PFSK-1 (cell line): ENCODE measurements at regions not wholly inside any gene's neighbourhood (a gene's known extent, or its start where the extent isn't known, plus 50 kb on each side); places are given as distances from the start of the nearest gene placed in this dataset.

ENCODE experiments used
- FOXP2 ChIP-seq: optimal IDR thresholded peaks from 2 replicates; pipeline ENCODE3; 2011; ENCODE audit warnings: borderline replicate concordance, control low read depth, inconsistent platforms; ENCODE audit not compliant: insufficient read depth; ENCODE audit errors: extremely low read length, extremely low read depth
- POLR2AphosphoS5 ChIP-seq: IDR thresholded peaks from 2 replicates; pipeline ENCODE4 v1.6.1; 2012; ENCODE audit warnings: low read depth, mild to moderate bottlenecking, control low read depth, low read length, moderate library complexity
- REST ChIP-seq, 2 experiments: IDR thresholded peaks; 2 replicates each; pipeline versions ENCODE4 v1.6.1 to v1.8.0; 2011 to 2012; ENCODE audit warnings: low read depth in 2 of 2, low read length in 2 of 2, control low read depth in 1 of 2, inconsistent platforms in 1 of 2, mild to moderate bottlenecking in 1 of 2, moderate library complexity in 1 of 2; ENCODE audit not compliant: insufficient read depth in 1 of 2
- SIN3A ChIP-seq: IDR thresholded peaks from 2 replicates; pipeline ENCODE4 v1.6.1; 2012; ENCODE audit warnings: mild to moderate bottlenecking, low read length, moderate library complexity, borderline replicate concordance; ENCODE audit not compliant: insufficient read depth
- TAF1 ChIP-seq: IDR thresholded peaks from 2 replicates; pipeline ENCODE4 v1.6.1; 2012; ENCODE audit warnings: low read length, control low read depth, borderline replicate concordance; ENCODE audit not compliant: insufficient read depth

- TF ChIP-seq SIN3A (no peak), TAF1 (no peak), REST (IDR thresholded peaks at IDR 0.05; ENCODE audit: insufficient read depth in 1 of 2, low read depth in 2 of 2, low read length in 2 of 2) (no peak), FOXP2 (no peak), POLR2AphosphoS5 (no peak)
Observed at GRCh38 chr22:49196046-49196511, 631.6 kb downstream of the BRD1 start.

- TF ChIP-seq FOXP2 (no peak), POLR2AphosphoS5 (no peak), REST (IDR thresholded peaks at IDR 0.05; ENCODE audit: insufficient read depth in 1 of 2, low read depth in 2 of 2, low read length in 2 of 2) (no peak), TAF1 (no peak), SIN3A (no peak)
Observed at GRCh38 chr22:49195636-49196035, 632.0 kb downstream of the BRD1 start.

- TF ChIP-seq REST (IDR thresholded peaks at IDR 0.05; ENCODE audit: insufficient read depth in 1 of 2, low read depth in 2 of 2, low read length in 2 of 2) (no peak), FOXP2 (no peak), SIN3A (no peak), TAF1 (no peak), POLR2AphosphoS5 (no peak)
Observed at GRCh38 chr22:49193901-49194465, 633.7 kb downstream of the BRD1 start.

GRCh38 chr22:49193348-49193747 lies 634.3 kb downstream of the BRD1 start:
- no peak for TF ChIP-seq SIN3A
- no peak for TF ChIP-seq REST (IDR thresholded peaks at IDR 0.05; ENCODE audit: insufficient read depth in 1 of 2, low read depth in 2 of 2, low read length in 2 of 2)
- no peak for TF ChIP-seq FOXP2
- no peak for TF ChIP-seq TAF1
- TF ChIP-seq POLR2AphosphoS5: no peak
